ENCODE measurements at regions not wholly inside any gene's neighbourhood (a gene's known extent, or its start where the extent isn't known, plus 50 kb on each side); places are given as distances from the start of the nearest gene placed in this dataset.

GRCh38 chr5:108634010-108634616 lies 113.6 kb upstream of the FER start:
- TF ChIP-seq EZH2 (IDR thresholded peaks at IDR 0.05; ENCODE audit: borderline replicate concordance, low read depth, low read length, severe bottlenecking), result no peak
- TF ChIP-seq CTCF (IDR thresholded peaks at IDR 0.05; ENCODE audit: borderline replicate concordance, extremely low read depth, low read length, poor library complexity, severe bottlenecking), result no peak
